Epithelial cell of proximal tubule (primary cell): ENCODE measurements at regions not wholly inside any gene's neighbourhood (a gene's known extent, or its start where the extent isn't known, plus 50 kb on each side); places are given as distances from the start of the nearest gene placed in this dataset.

Experiments used
- DNase-seq: peaks from one replicate; pipeline ENCODE4 v3.0.0-alpha.2; 2011; ENCODE audit warnings: low read depth
- H3K4me3 ChIP-seq: 2 replicates; pipeline ENCODE4 v1.5.1; 2011; ENCODE audit warnings: low read depth, mild to moderate bottlenecking, low read length
- CTCF ChIP-seq: conservative IDR thresholded peaks from 2 replicates; pipeline ENCODE4 v1.5.1; 2012; ENCODE audit warnings: low read depth, mild to moderate bottlenecking, low read length

GRCh38 chr19:30630289-30631032 lies 258.3 kb downstream of the ZNF536 start:
- DNase-seq: no peak
- TF ChIP-seq CTCF: no peak
- H3K4me3 ChIP-seq: no peak overlapping the region

DNA sequence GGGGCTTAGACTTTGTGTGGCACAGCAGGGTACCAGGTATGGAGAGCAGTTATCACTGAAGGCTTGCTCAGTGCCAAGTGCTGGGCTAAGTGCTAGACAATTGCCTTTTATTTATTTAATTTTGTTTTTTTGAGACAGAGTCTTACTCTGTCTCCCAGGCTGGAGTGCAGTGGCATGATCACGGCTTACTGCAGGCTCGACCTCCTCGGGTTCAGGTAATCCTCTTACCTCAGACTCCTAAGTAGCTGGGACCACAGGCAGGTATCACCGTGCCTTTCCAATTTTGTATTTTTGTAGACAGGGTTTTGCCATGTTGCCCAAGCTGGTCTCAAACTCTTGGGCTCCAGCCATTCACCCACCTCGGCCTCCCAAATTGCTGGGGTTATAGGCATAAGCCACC lies 256.9 kb downstream of the ZNF536 start:
- TF ChIP-seq CTCF: no peak
- no peak overlapping the region for H3K4me3 ChIP-seq
- no peak for DNase-seq

- no peak for DNase-seq
- TF ChIP-seq CTCF: no peak
- no peak overlapping the region for H3K4me3 ChIP-seq
Observed at GRCh38 chr19:30626626-30626966, 254.4 kb downstream of the ZNF536 start.

- no peak for TF ChIP-seq CTCF
- no peak overlapping the region for H3K4me3 ChIP-seq
- no peak for DNase-seq
Observed at GRCh38 chr19:30625947-30626625, 253.9 kb downstream of the ZNF536 start.

DNA sequence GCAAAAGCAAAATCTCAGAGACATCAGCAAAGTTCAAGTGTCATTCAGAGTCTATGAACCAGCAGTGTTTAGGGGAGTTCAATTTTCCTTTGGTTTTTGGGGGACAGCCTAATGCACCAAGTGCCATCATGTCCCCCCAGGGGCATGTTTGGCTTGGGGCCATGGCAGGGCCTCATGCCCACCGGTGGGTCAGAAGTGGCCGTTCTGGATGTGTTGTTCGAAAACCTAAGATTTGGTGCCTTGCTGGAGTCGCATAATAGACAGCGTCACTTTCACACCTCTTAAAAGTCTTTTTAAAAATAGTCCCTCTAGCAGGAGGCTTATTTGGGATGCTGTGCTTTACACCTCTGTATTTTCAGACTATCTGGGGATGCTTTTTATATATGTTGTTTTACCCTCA lies 250.1 kb downstream of the ZNF536 start:
- TF ChIP-seq CTCF: no peak
- DNase-seq: no peak
- no peak overlapping the region for H3K4me3 ChIP-seq

DNA sequence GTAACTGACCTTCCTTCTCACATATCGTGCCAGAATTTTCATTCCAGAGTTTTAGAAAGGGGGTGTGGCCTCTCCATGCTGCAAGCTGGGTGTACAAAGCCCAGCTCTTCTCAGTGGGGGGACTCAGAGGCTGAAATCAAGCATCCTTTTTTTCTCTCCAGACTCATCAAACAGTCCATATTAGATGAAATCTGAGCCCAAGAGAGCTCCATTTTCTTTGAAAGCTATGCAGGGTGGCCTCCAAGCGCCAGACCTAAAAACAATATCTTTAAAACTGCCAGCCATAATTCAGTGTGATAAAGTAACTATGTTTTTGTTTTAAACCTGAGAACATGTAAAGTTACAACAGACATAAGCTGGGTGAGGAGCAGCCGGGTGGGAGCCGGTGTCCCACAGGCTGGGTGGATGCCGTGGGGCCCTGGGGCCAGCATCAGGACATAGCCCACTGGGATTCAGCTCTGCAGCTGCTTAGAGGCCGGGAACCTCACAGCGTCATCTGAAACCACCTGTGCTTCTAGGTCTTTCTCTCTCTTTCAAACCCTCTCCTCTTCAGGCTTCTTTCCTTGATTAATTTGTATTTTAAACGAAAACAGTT lies 249.2 kb downstream of the ZNF536 start:
- no peak for DNase-seq
- no peak overlapping the region for H3K4me3 ChIP-seq
- TF ChIP-seq CTCF: no peak
